ENCODE measurements at regions not wholly inside any gene's neighbourhood (a gene's known extent, or its start where the extent isn't known, plus 50 kb on each side); places are given as distances from the start of the nearest gene placed in this dataset.

DNA sequence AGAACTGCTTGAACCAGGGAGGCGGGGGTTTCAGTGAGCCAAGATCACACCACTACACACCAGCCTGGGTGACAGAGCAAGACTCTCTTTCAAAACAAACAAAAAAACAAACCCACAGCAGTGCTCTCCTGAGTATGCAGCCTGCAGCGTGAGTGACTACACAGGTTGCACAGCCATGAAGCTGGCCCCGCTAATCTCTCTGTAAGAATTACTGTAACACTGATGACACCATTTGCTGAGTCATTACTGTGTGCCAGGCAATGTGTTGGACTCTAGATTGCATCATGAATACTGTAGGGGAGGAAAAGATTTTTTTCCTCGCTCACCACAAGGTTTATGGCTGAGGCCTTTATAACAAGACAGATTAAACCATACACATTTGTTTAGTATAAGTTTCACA, 118.6 kb upstream of the ATP8B1 start:
- Histone ChIP-seq H3K4me3 (ENCODE audit: low read depth, low read length) (no peak overlapping the region), H3K36me3 (ENCODE audit: control insufficient read depth, insufficient read depth, low read length) (no peaks in the 10 kb centered on the region), H3K27me3 (ENCODE audit: control insufficient read depth, insufficient read depth, low read length) (no peaks in the 10 kb centered on the region)
- no peak for DNase-seq (ENCODE audit: low read depth)
- TF ChIP-seq, protein P1, sequence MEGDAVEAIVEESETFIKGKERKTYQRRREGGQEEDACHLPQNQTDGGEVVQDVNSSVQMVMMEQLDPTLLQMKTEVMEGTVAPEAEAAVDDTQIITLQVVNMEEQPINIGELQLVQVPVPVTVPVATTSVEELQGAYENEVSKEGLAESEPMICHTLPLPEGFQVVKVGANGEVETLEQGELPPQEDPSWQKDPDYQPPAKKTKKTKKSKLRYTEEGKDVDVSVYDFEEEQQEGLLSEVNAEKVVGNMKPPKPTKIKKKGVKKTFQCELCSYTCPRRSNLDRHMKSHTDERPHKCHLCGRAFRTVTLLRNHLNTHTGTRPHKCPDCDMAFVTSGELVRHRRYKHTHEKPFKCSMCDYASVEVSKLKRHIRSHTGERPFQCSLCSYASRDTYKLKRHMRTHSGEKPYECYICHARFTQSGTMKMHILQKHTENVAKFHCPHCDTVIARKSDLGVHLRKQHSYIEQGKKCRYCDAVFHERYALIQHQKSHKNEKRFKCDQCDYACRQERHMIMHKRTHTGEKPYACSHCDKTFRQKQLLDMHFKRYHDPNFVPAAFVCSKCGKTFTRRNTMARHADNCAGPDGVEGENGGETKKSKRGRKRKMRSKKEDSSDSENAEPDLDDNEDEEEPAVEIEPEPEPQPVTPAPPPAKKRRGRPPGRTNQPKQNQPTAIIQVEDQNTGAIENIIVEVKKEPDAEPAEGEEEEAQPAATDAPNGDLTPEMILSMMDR (IDR thresholded peaks at IDR 0.05; ENCODE audit: insufficient read depth, low read length, poor library complexity, severe bottlenecking): no peak

DNA sequence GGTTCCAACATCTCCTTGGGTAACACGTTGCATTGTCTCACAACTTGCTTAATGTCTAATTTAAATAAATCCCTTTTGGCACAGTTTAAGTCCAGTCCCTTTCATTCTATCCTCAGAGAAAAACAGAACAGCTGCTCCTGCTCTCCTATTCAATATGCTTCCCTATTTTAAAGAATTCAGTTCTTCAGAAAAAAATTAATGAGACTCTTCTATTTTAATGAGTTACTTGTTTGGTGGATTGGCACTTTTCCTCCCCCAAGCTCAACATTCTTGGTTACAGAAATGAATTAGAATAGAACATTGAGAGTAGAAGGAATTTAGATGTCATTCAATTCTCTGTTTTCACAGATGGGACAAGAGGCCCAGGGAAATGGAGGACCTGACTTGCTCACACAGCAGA, 116.9 kb upstream of the ATP8B1 start:
- TF ChIP-seq, protein P1 (IDR thresholded peaks at IDR 0.05; ENCODE audit: insufficient read depth, low read length, poor library complexity, severe bottlenecking): no peak
- Histone ChIP-seq H3K4me3 (ENCODE audit: low read depth, low read length) (no peak overlapping the region), H3K36me3 (ENCODE audit: control insufficient read depth, insufficient read depth, low read length) (no peaks in the 10 kb centered on the region), H3K27me3 (ENCODE audit: control insufficient read depth, insufficient read depth, low read length) (no peaks in the 10 kb centered on the region)
- DNase-seq (ENCODE audit: low read depth): no peak

- DNase-seq (ENCODE audit: low read depth): no peak
- Histone ChIP-seq H3K4me3 (ENCODE audit: low read depth, low read length) (no peak overlapping the region), H3K36me3 (ENCODE audit: control insufficient read depth, insufficient read depth, low read length) (no peaks in the 10 kb centered on the region), H3K27me3 (ENCODE audit: control insufficient read depth, insufficient read depth, low read length) (no peaks in the 10 kb centered on the region)
- TF ChIP-seq, protein P1 (IDR thresholded peaks at IDR 0.05; ENCODE audit: insufficient read depth, low read length, poor library complexity, severe bottlenecking): no peak
Measured at GRCh38 chr18:57918601-57919000, 115.5 kb upstream of the ATP8B1 start.

DNA sequence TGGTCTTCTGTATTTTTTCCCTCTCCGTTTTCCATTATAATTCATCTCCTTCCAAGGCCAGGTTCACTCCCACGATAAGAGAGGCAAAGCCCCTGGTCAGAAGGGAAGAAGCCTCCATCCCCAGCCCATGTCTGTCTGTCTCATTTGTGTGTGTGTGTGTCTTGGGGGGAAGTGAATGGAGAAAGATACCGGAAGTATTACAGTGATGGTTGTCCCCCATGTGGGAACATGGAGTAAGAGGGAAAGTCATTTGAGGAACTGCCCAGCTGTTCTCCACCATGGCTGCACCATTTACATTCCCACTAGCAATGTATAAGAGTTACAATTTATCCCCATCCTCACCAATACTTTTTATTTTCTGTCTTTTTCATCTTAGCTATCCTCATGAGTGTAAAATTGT, 113.6 kb upstream of the ATP8B1 start:
- DNase-seq (ENCODE audit: low read depth): no peak
- H3K4me3 ChIP-seq (ENCODE audit: low read depth, low read length): no peak overlapping the region
- no peaks in the 10 kb centered on the region for H3K27me3 ChIP-seq (ENCODE audit: control insufficient read depth, insufficient read depth, low read length)
- TF ChIP-seq, protein P1 (IDR thresholded peaks at IDR 0.05; ENCODE audit: insufficient read depth, low read length, poor library complexity, severe bottlenecking): no peak
- no peaks in the 10 kb centered on the region for H3K36me3 ChIP-seq (ENCODE audit: control insufficient read depth, insufficient read depth, low read length)

GRCh38 chr18:57915865-57916582, 112.9 kb upstream of the ATP8B1 start:
- Histone ChIP-seq H3K4me3 (ENCODE audit: low read depth, low read length) (no peak overlapping the region), H3K36me3 (ENCODE audit: control insufficient read depth, insufficient read depth, low read length) (no peaks in the 10 kb centered on the region), H3K27me3 (ENCODE audit: control insufficient read depth, insufficient read depth, low read length) (no peaks in the 10 kb centered on the region)
- DNase-seq (ENCODE audit: low read depth): no peak
- TF ChIP-seq, protein P1 (IDR thresholded peaks at IDR 0.05; ENCODE audit: insufficient read depth, low read length, poor library complexity, severe bottlenecking): no peak

DNA sequence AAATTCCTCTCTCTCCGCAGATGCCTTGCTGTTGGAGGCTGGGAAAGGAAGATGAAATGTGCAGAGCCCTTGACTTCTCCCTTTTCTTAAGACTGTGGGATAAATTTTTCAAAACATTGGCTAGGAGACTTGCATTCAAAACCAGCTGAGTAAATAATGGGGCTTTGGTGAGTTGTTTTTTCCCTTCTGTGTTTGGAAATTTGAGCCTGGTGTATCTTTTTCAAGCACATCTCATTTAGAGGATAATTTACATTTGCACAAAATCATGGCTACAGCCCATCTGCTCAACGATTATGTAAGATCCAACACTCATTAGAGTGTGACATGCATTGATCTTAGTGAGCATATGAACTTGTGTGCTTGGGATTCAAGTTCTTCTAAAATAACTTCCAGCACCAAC, 112.1 kb upstream of the ATP8B1 start:
- no peak for DNase-seq (ENCODE audit: low read depth)
- TF ChIP-seq, protein P1 (IDR thresholded peaks at IDR 0.05; ENCODE audit: insufficient read depth, low read length, poor library complexity, severe bottlenecking): no peak
- H3K4me3 ChIP-seq (ENCODE audit: low read depth, low read length): no peak overlapping the region
- no peaks in the 10 kb centered on the region for H3K36me3 ChIP-seq (ENCODE audit: control insufficient read depth, insufficient read depth, low read length)
- H3K27me3 ChIP-seq (ENCODE audit: control insufficient read depth, insufficient read depth, low read length): no peaks in the 10 kb centered on the region

Data from kidney epithelial cell (primary cell).